HepG2 (cell line): ENCODE measurements at regions not wholly inside any gene's neighbourhood (a gene's known extent, or its start where the extent isn't known, plus 50 kb on each side); places are given as distances from the start of the nearest gene placed in this dataset.

Source experiments
- ATAC-seq: fragments of 200-7000 bp; cut with Tn5 transposase; 3 replicates; pipeline ENCODE4 v1.9.1; 2020; ENCODE audit warnings: mild to moderate bottlenecking, moderate library complexity
- BruUV-seq: library from RNA; stranded (reverse); fragments of 400-500 nt; replicated peaks from 2 replicates; lab custom pipeline; 2021; lab: Mats Ljungman, UMichigan
- CTCF ChIA-PET: fragments of 300-600 bp; formaldehyde crosslinking; extraction: SDS; loops from one replicate; lab custom pipeline; 2021; ENCODE audit warnings: low total read pairs, inconsistent platforms, low intra/inter-chr PET ratio; lab: Yijun Ruan, JAX
- POLR2A ChIA-PET: fragments of 350-600 bp; sonication (Branson Sonifier 250); formaldehyde crosslinking; loops from one replicate; lab custom pipeline; 2020; ENCODE audit warnings: antibody characterized with exemption, inconsistent platforms; lab: Yijun Ruan, JAX
- DNase-seq: peaks from one replicate; pipeline ENCODE4 v3.0.0-alpha.2; 2015; ENCODE audit warnings: low spot score
- FAIRE-seq: peaks from 3 replicates; lab custom pipeline; 2011; peaks lifted over from hg19 to GRCh38; lab: Jason Lieb, UNC
- H2AFZ ChIP-seq: one replicate; pipeline ENCODE4 v1.6.1; 2011; ENCODE audit warnings: low read length, inconsistent platforms
- H3K27ac ChIP-seq: fragments of 300-600 bp; 3 replicates; pipeline ENCODE4 v1.8.0; 2011; ENCODE audit warnings: mixed run types, mild to moderate bottlenecking, mixed read lengths, low read length, inconsistent platforms; ENCODE audit not compliant: insufficient read depth; ENCODE audit errors: extremely low read length
- H3K27me3 ChIP-seq, 2 experiments: fragments of 200-600 bp in 1 of 2; 2 replicates in 1 of 2; 3 replicates in 1 of 2; pipeline versions ENCODE4 v1.6.0 to v1.8.0; 2011; ENCODE audit warnings: low read length in 2 of 2, mild to moderate bottlenecking in 2 of 2, moderate library complexity in 2 of 2, inconsistent platforms in 1 of 2; ENCODE audit not compliant: insufficient read depth in 2 of 2, control insufficient read depth in 1 of 2
- H3K36me3 ChIP-seq, 2 experiments: fragments of 200-600 bp in 1 of 2; replicated peaks in 1 of 2; 2 replicates in 1 of 2; 3 replicates in 1 of 2; pipeline versions ENCODE4 v1.5.1 to v1.8.0; 2011; ENCODE audit warnings: low read length in 2 of 2, inconsistent platforms in 1 of 2; ENCODE audit not compliant: insufficient read depth in 2 of 2, control insufficient read depth in 1 of 2
- H3K4me1 ChIP-seq: 2 replicates; pipeline ENCODE4 v1.5.1; 2012; ENCODE audit warnings: low read length, inconsistent platforms; ENCODE audit not compliant: insufficient read depth
- H3K4me2 ChIP-seq: 2 replicates; pipeline ENCODE4 v1.6.0; 2011; ENCODE audit warnings: low read depth, low read length, inconsistent platforms
- H3K4me3 ChIP-seq, 3 experiments: fragments of 200-600 bp in 1 of 3; sonication (generic), shearing (Covaris generic) in 1 of 3; replicated peaks in 1 of 3; 2 replicates each; pipeline ENCODE4 v1.5.1; 2011 to 2016; ENCODE audit warnings: low read length in 3 of 3, inconsistent platforms in 2 of 3, low read depth in 2 of 3, mild to moderate bottlenecking in 2 of 3, control low read depth in 1 of 3, mixed read lengths in 1 of 3; ENCODE audit not compliant: insufficient read depth in 1 of 3
- H3K79me2 ChIP-seq: one replicate; pipeline ENCODE4 v1.6.1; 2011; ENCODE audit warnings: low read length, inconsistent platforms; ENCODE audit not compliant: insufficient read depth
- H3K9ac ChIP-seq: 2 replicates; pipeline ENCODE4 v1.6.0; 2011; ENCODE audit warnings: mild to moderate bottlenecking, low read depth, low read length, inconsistent platforms; ENCODE audit not compliant: insufficient read depth
- H3K9me3 ChIP-seq: 2 replicates; pipeline ENCODE4 v1.5.1; 2012; ENCODE audit warnings: mild to moderate bottlenecking, low read length
- H4K20me1 ChIP-seq: 2 replicates; pipeline ENCODE4 v1.6.0; 2011; ENCODE audit warnings: inconsistent platforms, mild to moderate bottlenecking, low read length, moderate library complexity; ENCODE audit not compliant: insufficient read depth
- EEA1 ChIP-seq: sonication (generic); formaldehyde crosslinking; IDR thresholded peaks from 2 replicates; pipeline ENCODE4 v1.5.1; 2020; ENCODE audit warnings: mild to moderate bottlenecking, missing genetic modification reagents, borderline replicate concordance
- ELF1 ChIP-seq: sonication (generic); formaldehyde crosslinking; IDR thresholded peaks from 2 replicates; pipeline ENCODE4 v1.4.0; 2020; ENCODE audit warnings: missing genetic modification reagents
- FIP1L1 ChIP-seq: fragments of 200-400 bp; formaldehyde crosslinking; IDR thresholded peaks from 2 replicates; pipeline ENCODE4 v1.6.1; 2018; ENCODE audit warnings: low read depth, mild to moderate bottlenecking, low read length, moderate library complexity, borderline replicate concordance; ENCODE audit not compliant: insufficient read depth
- KLF12 ChIP-seq: sonication (generic); formaldehyde crosslinking; IDR thresholded peaks from 2 replicates; pipeline ENCODE4 v1.4.0; 2020; ENCODE audit warnings: missing genetic modification reagents, borderline replicate concordance
- KMT2A ChIP-seq: sonication (generic); formaldehyde crosslinking; IDR thresholded peaks from 2 replicates; pipeline ENCODE4 v1.4.0; 2020; ENCODE audit warnings: missing genetic modification reagents
- MAFG ChIP-seq: sonication (generic); formaldehyde crosslinking; IDR thresholded peaks from 2 replicates; pipeline ENCODE4 v1.5.1; 2020; ENCODE audit warnings: mild to moderate bottlenecking, missing genetic modification reagents
- MEIS1 ChIP-seq: sonication (generic); formaldehyde crosslinking; IDR thresholded peaks from 2 replicates; pipeline ENCODE4 v1.9.0; 2021; ENCODE audit warnings: mild to moderate bottlenecking, missing genetic modification reagents, moderate library complexity, borderline replicate concordance
- NR2C2 ChIP-seq: sonication (generic); formaldehyde crosslinking; IDR thresholded peaks from 2 replicates; pipeline ENCODE4 v1.4.0; 2020; ENCODE audit warnings: missing genetic modification reagents, mild to moderate bottlenecking, moderate library complexity, borderline replicate concordance
- NR2F1 ChIP-seq, 2 experiments: fragments of 450-650 bp in 1 of 2; formaldehyde crosslinking in 1 of 2; IDR thresholded peaks; 2 replicates each; pipeline versions ENCODE4 v1.5.0 to v1.6.1; 2016 to 2020; ENCODE audit warnings: mild to moderate bottlenecking in 1 of 2, missing compliant biosample characterization in 1 of 2, missing genetic modification reagents in 1 of 2, moderate library complexity in 1 of 2
- RNF2 ChIP-seq: fragments of 450-650 bp; conservative IDR thresholded peaks from 2 replicates; pipeline ENCODE4 v1.6.1; 2016; ENCODE audit warnings: low read depth
- TOPORS ChIP-seq: sonication (generic); formaldehyde crosslinking; IDR thresholded peaks from 2 replicates; pipeline ENCODE4 v1.8.0; 2023; ENCODE audit warnings: mild to moderate bottlenecking, missing genetic modification reagents
- YEATS4 ChIP-seq: sonication (generic); formaldehyde crosslinking; IDR thresholded peaks from 2 replicates; pipeline ENCODE4 v1.4.0; 2020; ENCODE audit warnings: missing genetic modification reagents, borderline replicate concordance
- ZNF530 ChIP-seq: sonication (generic); formaldehyde crosslinking; IDR thresholded peaks from 2 replicates; pipeline ENCODE4 v1.5.0; 2020; ENCODE audit warnings: low read depth, mild to moderate bottlenecking, missing genetic modification reagents
- ZNF891 ChIP-seq: sonication (generic); formaldehyde crosslinking; IDR thresholded peaks from 2 replicates; pipeline ENCODE4 v1.5.0; 2020; ENCODE audit warnings: mild to moderate bottlenecking, missing genetic modification reagents
- ZSCAN22 ChIP-seq: sonication (generic); formaldehyde crosslinking; IDR thresholded peaks from 2 replicates; pipeline ENCODE4 v1.4.0; 2020; ENCODE audit warnings: mild to moderate bottlenecking, missing genetic modification reagents
- WGBS: methylation state at CpG from one replicate; pipeline ENCODE4 v1.1.6; 2017; ENCODE audit warnings: low lambda C conversion rate; 5-methylcytosine and 5-hydroxymethylcytosine counted together
- in situ Hi-C: cut with HindIII; loops from 2 replicates; pipeline ENCODE4 v1.10.0; 2017; ENCODE audit warnings: low pct_unique_long_range_greater_than_20kb; ENCODE audit not compliant: extremely low pct_ligation_motif_present
- intact Hi-C: fragments of 100-400 bp; cut with micrococcal nuclease; formaldehyde crosslinking; loops from one replicate; pipeline ENCODE4 v1.10.0; 2022; ENCODE audit not compliant: unreplicated experiment
- TF ChIP-seq, protein P1 (sequence below): sonication (generic); formaldehyde crosslinking; IDR thresholded peaks from 2 replicates; pipeline ENCODE4 v1.4.0; 2020; ENCODE audit warnings: missing genetic modification reagents
- TF ChIP-seq, protein P2 (sequence below): sonication (generic); formaldehyde crosslinking; IDR thresholded peaks from 2 replicates; pipeline ENCODE4 v1.8.1; 2022; ENCODE audit warnings: mild to moderate bottlenecking, missing genetic modification reagents
- TF ChIP-seq, protein P3 (sequence below), 2 experiments: sonication (generic) in 1 of 2; formaldehyde crosslinking in 1 of 2; IDR thresholded peaks; 2 replicates each; pipeline versions ENCODE4 v1.6.1 to v1.9.0; 2014 to 2022; ENCODE audit warnings: antibody characterized with exemption in 1 of 2, borderline replicate concordance in 1 of 2, inconsistent platforms in 1 of 2, low read depth in 1 of 2, missing genetic modification reagents in 1 of 2

DNA sequence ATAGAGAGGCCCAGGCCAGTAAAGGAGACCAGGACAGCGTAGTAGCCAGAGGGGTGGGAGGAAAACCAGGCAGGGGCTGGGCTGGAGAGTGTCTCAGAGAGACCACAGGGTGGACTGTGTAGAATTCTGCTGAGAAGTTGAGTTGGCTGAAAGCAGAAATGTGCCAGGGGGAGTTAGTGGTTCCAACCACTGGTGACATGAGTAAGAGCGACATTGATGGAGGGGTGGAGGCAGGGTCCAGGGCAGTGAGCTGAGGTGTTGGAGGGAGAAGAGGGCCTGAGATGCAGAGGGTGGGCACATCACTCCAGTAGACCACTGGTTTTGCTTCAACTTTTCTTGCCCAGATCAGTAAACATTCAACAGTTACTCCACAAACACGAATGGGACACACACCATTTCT, 106.5 kb downstream of the ASB7 start:
- ATAC-seq (no peak), DNase-seq (no peak), FAIRE-seq (no peak)
- peaks cover 11% of the 10 kb centered on the region for H3K4me1 ChIP-seq
- H3K9ac ChIP-seq: no peak overlapping the region
- intact Hi-C loops (no loop called here), in situ Hi-C loops (no loop called here)
- H3K27ac ChIP-seq: no peak overlapping the region
- H2AFZ ChIP-seq: no peak overlapping the region
- TF ChIP-seq MAFG (CRISPR knock-in tag): no peak
- TF ChIP-seq FIP1L1: no peak
- TF ChIP-seq NR2C2 (CRISPR knock-in tag): no peak
- no peak for TF ChIP-seq ZNF891 (CRISPR knock-in tag)
- no peak for TF ChIP-seq KLF12 (CRISPR knock-in tag)
- no peak for TF ChIP-seq YEATS4
- TF ChIP-seq MEIS1 (CRISPR knock-in tag): no peak
- no peak for TF ChIP-seq KMT2A (CRISPR knock-in tag)
- TF ChIP-seq, protein P1, sequence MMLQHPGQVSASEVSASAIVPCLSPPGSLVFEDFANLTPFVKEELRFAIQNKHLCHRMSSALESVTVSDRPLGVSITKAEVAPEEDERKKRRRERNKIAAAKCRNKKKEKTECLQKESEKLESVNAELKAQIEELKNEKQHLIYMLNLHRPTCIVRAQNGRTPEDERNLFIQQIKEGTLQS (CRISPR knock-in tag): no peak
- TF ChIP-seq, protein P2, sequence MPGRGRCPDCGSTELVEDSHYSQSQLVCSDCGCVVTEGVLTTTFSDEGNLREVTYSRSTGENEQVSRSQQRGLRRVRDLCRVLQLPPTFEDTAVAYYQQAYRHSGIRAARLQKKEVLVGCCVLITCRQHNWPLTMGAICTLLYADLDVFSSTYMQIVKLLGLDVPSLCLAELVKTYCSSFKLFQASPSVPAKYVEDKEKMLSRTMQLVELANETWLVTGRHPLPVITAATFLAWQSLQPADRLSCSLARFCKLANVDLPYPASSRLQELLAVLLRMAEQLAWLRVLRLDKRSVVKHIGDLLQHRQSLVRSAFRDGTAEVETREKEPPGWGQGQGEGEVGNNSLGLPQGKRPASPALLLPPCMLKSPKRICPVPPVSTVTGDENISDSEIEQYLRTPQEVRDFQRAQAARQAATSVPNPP (CRISPR knock-in tag): no peak
- TF ChIP-seq ELF1 (CRISPR knock-in tag): no peak
- no peak for TF ChIP-seq RNF2
- TF ChIP-seq, protein P3, sequence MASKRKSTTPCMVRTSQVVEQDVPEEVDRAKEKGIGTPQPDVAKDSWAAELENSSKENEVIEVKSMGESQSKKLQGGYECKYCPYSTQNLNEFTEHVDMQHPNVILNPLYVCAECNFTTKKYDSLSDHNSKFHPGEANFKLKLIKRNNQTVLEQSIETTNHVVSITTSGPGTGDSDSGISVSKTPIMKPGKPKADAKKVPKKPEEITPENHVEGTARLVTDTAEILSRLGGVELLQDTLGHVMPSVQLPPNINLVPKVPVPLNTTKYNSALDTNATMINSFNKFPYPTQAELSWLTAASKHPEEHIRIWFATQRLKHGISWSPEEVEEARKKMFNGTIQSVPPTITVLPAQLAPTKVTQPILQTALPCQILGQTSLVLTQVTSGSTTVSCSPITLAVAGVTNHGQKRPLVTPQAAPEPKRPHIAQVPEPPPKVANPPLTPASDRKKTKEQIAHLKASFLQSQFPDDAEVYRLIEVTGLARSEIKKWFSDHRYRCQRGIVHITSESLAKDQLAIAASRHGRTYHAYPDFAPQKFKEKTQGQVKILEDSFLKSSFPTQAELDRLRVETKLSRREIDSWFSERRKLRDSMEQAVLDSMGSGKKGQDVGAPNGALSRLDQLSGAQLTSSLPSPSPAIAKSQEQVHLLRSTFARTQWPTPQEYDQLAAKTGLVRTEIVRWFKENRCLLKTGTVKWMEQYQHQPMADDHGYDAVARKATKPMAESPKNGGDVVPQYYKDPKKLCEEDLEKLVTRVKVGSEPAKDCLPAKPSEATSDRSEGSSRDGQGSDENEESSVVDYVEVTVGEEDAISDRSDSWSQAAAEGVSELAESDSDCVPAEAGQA (IDR thresholded peaks at IDR 0.05; ENCODE audit: low read depth): no peak
- TF ChIP-seq, protein P3 (CRISPR knock-in tag; IDR thresholded peaks at IDR 0.05; ENCODE audit: borderline replicate concordance): no peak
- no peak for TF ChIP-seq EEA1 (CRISPR knock-in tag)
- no peak for TF ChIP-seq NR2F1 (CRISPR knock-in tag; IDR thresholded peaks at IDR 0.05)
- no peak for TF ChIP-seq TOPORS (CRISPR knock-in tag)
- TF ChIP-seq ZSCAN22 (CRISPR knock-in tag): no peak
- no peak for TF ChIP-seq ZNF530 (CRISPR knock-in tag)
- peaks cover 2 to 46% of the 10 kb centered on the region in 2 experiments; a peak in 3 of 5 replicates for H3K27me3 ChIP-seq
- no peaks in the 10 kb centered on the region for H3K36me3 ChIP-seq
- POLR2A ChIA-PET: no interaction called here
- no TSS peak for BruUV-seq
- 28% methylated on average over 3 of the region's 3 CpGs for WGBS
- no peak overlapping the region for H3K4me2 ChIP-seq
- peaks cover 8% of the 10 kb centered on the region; the same call in 1 of the 2 replicates for H4K20me1 ChIP-seq
- no peaks in the 10 kb centered on the region for H3K79me2 ChIP-seq
- no peak overlapping the region for H3K4me3 ChIP-seq
- CTCF ChIA-PET: no interaction called here
- H3K9me3 ChIP-seq: no peaks in the 10 kb centered on the region
